SK-N-MC (cell line): ENCODE measurements at regions not wholly inside any gene's neighbourhood (a gene's known extent, or its start where the extent isn't known, plus 50 kb on each side); places are given as distances from the start of the nearest gene placed in this dataset.

Experiments used
- EZH2 ChIP-seq: fragments of 200-600 bp; sonication (generic); IDR thresholded peaks from one replicate; pipeline ENCODE4 v1.6.1; 2017; ENCODE audit warnings: antibody characterized with exemption
- FOXP2 ChIP-seq: optimal IDR thresholded peaks from 2 replicates; pipeline ENCODE3; 2011; ENCODE audit warnings: mild to moderate bottlenecking, moderate library complexity; ENCODE audit not compliant: insufficient read depth; ENCODE audit errors: extremely low read length, control extremely low read depth
- POLR2AphosphoS5 ChIP-seq: IDR thresholded peaks from 2 replicates; pipeline ENCODE4 v1.6.1; 2012; ENCODE audit warnings: mild to moderate bottlenecking, low read depth, low read length, borderline replicate concordance

- TF ChIP-seq EZH2 (no peak), POLR2AphosphoS5 (no peak), FOXP2 (no peak)
These were observed 1134.1 kb downstream of the VRK1 start for GRCh38 chr14:97931273-97931672.
